Tibial nerve (tissue), 4 donors: ENCODE measurements at regions not wholly inside any gene's neighbourhood (a gene's known extent, or its start where the extent isn't known, plus 50 kb on each side); places are given as distances from the start of the nearest gene placed in this dataset.

ENCODE experiments used
- EP300 ChIP-seq, 2 donors: sonication (generic); formaldehyde crosslinking; IDR thresholded peaks; one replicate each; pipeline ENCODE4 v1.6.1; 2017; ENCODE audit warnings: antibody characterized with exemption in 2 of 2, mild to moderate bottlenecking in 1 of 2
- POLR2A ChIP-seq, 2 donors: fragments of 450-650 bp; IDR thresholded peaks; one replicate each; pipeline ENCODE4 v1.6.1; 2017; ENCODE audit warnings: antibody characterized with exemption in 2 of 2, mild to moderate bottlenecking in 2 of 2, moderate library complexity in 2 of 2
- TF ChIP-seq, protein P1 (sequence below), 5 experiments: fragments of 200-600 bp in 3 of 5; fragments of 450-650 bp in 2 of 5; sonication (generic) in 3 of 5; IDR thresholded peaks; one replicate each; pipeline ENCODE4 v1.5.1; 2016 to 2019; ENCODE audit warnings: antibody characterized with exemption in 5 of 5, mild to moderate bottlenecking in 3 of 5, moderate library complexity in 2 of 5

DNA sequence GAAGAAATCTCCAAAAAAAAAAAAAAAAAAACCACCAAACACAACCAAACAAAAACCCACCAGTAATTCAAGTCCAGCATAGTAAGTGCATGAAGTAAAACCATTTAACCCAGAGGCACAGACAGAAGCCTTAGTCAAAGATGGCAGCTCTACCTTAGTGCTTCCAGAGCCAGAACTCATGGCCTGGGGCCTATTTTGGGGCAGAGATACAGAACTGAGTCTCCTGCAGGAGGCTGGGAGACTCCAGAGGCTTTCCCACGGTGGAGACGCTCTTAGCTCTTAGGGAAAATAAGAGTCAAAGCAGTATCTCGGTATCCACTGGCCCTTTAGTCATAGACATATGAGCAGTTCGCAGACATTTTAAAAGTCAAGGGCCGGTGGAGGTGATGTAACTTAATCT, 129.5 kb downstream of the GPX5 start:
- TF ChIP-seq, protein P1, sequence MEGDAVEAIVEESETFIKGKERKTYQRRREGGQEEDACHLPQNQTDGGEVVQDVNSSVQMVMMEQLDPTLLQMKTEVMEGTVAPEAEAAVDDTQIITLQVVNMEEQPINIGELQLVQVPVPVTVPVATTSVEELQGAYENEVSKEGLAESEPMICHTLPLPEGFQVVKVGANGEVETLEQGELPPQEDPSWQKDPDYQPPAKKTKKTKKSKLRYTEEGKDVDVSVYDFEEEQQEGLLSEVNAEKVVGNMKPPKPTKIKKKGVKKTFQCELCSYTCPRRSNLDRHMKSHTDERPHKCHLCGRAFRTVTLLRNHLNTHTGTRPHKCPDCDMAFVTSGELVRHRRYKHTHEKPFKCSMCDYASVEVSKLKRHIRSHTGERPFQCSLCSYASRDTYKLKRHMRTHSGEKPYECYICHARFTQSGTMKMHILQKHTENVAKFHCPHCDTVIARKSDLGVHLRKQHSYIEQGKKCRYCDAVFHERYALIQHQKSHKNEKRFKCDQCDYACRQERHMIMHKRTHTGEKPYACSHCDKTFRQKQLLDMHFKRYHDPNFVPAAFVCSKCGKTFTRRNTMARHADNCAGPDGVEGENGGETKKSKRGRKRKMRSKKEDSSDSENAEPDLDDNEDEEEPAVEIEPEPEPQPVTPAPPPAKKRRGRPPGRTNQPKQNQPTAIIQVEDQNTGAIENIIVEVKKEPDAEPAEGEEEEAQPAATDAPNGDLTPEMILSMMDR (IDR thresholded peaks at IDR 0.05) = no peak
- TF ChIP-seq POLR2A (IDR thresholded peaks at IDR 0.05) (no peak), EP300 (IDR thresholded peaks at IDR 0.05) (no peak)
